AG20443 (cell line): ENCODE measurements at regions not wholly inside any gene's neighbourhood (a gene's known extent, or its start where the extent isn't known, plus 50 kb on each side); places are given as distances from the start of the nearest gene placed in this dataset.

Source experiments
- DNase-seq: peaks from one replicate; pipeline ENCODE4 v3.0.0; 2012; ENCODE audit warnings: low spot score, mixed read lengths

- DNase-seq, result no peak
Observed at GRCh38 chr1:163807331-163808049, 485.7 kb downstream of the NUF2 start.

- DNase-seq, result no peak
Observed at GRCh38 chr1:163813251-163813650, 491.5 kb downstream of the NUF2 start.

GRCh38 chr1:163820226-163820625, 498.5 kb downstream of the NUF2 start:
- no peak for DNase-seq

- no peak for DNase-seq
Observed at GRCh38 chr1:163820766-163821165, 499.0 kb downstream of the NUF2 start.

GRCh38 chr1:163821679-163822078, 499.9 kb downstream of the NUF2 start:
- no peak for DNase-seq

- no peak for DNase-seq
Observed at GRCh38 chr1:163823017-163823416, 501.3 kb downstream of the NUF2 start.

- DNase-seq, result peak; percentile 79
Observed at GRCh38 chr1:163824006-163824405, 502.3 kb downstream of the NUF2 start.

GRCh38 chr1:163824490-163824889, 502.7 kb downstream of the NUF2 start:
- no peak for DNase-seq

GRCh38 chr1:163826500-163826899, 504.7 kb downstream of the NUF2 start:
- DNase-seq, result no peak

- no peak for DNase-seq
Observed at GRCh38 chr1:163834778-163835177, 513.0 kb downstream of the NUF2 start.

- no peak for DNase-seq
Observed at GRCh38 chr1:163836481-163836880, 514.7 kb downstream of the NUF2 start.

- no peak for DNase-seq
Observed at GRCh38 chr1:163837206-163837605, 515.5 kb downstream of the NUF2 start.

- DNase-seq, result peak; percentile 7
Observed at GRCh38 chr1:163842571-163842970, 520.8 kb downstream of the NUF2 start.

GRCh38 chr1:163844459-163844858, 522.7 kb downstream of the NUF2 start:
- peak; percentile 77 for DNase-seq

GRCh38 chr1:163845279-163845678, 523.5 kb downstream of the NUF2 start:
- DNase-seq, result no peak

- DNase-seq, result no peak
Observed at GRCh38 chr1:163863731-163864130, 542.0 kb downstream of the NUF2 start.

GRCh38 chr1:163864207-163864606, 542.5 kb downstream of the NUF2 start:
- no peak for DNase-seq

- DNase-seq, result no peak
Observed at GRCh38 chr1:163866564-163866963, 544.8 kb downstream of the NUF2 start.

- peak; percentile 20 for DNase-seq
Observed at GRCh38 chr1:163870666-163871065, 548.9 kb downstream of the NUF2 start.

GRCh38 chr1:163872067-163872466, 550.3 kb downstream of the NUF2 start:
- peak; percentile 20 for DNase-seq

- DNase-seq, result no peak
Observed at GRCh38 chr1:163874070-163874469, 552.3 kb downstream of the NUF2 start.

GRCh38 chr1:163875200-163875926, 553.6 kb downstream of the NUF2 start:
- peak; percentile 88 for DNase-seq

GRCh38 chr1:163875927-163876320, 554.2 kb downstream of the NUF2 start:
- peak; percentile 75 for DNase-seq

GRCh38 chr1:163876546-163876945, 554.8 kb downstream of the NUF2 start:
- no peak for DNase-seq
